Kidney (tissue), 13 donors: ENCODE measurements at regions not wholly inside any gene's neighbourhood (a gene's known extent, or its start where the extent isn't known, plus 50 kb on each side); places are given as distances from the start of the nearest gene placed in this dataset.

ENCODE experiments used
- DNase-seq, 5 donors: peaks; one replicate each; pipeline ENCODE4 v3.0.0-alpha.2; 2013 to 2020
- FAIRE-seq: peaks from 2 replicates; lab custom pipeline; 2012; peaks lifted over from hg19 to GRCh38; lab: Jason Lieb, UNC
- H3K27ac ChIP-seq, 2 donors: one replicate each; pipeline ENCODE4 v1.7.0; 2013; ENCODE audit warnings: low read depth in 2 of 2, low read length in 2 of 2, inconsistent platforms in 1 of 2
- H3K27me3 ChIP-seq: one replicate; pipeline ENCODE4 v1.7.1; 2013; ENCODE audit warnings: low read length, inconsistent platforms; ENCODE audit not compliant: control insufficient read depth, insufficient read depth
- H3K36me3 ChIP-seq, 3 donors: one replicate each; pipeline versions ENCODE4 v1.7.0 to v1.7.1; 2013; ENCODE audit warnings: low read length in 3 of 3, control low read depth in 1 of 3, inconsistent platforms in 1 of 3; ENCODE audit not compliant: insufficient read depth in 3 of 3, control insufficient read depth in 2 of 3
- H3K4me1 ChIP-seq, 3 donors: one replicate each; pipeline versions ENCODE4 v1.7.0 to v1.7.1; 2013; ENCODE audit warnings: low read length in 3 of 3, inconsistent platforms in 1 of 3, low read depth in 1 of 3; ENCODE audit not compliant: control insufficient read depth in 2 of 3, insufficient read depth in 2 of 3
- H3K4me3 ChIP-seq, 3 donors: one replicate each; pipeline versions ENCODE4 v1.7.0 to v1.8.1; 2013; ENCODE audit warnings: low read length in 3 of 3, control low read depth in 1 of 3, inconsistent platforms in 1 of 3
- H3K9ac ChIP-seq, 3 donors: one replicate each; pipeline versions ENCODE4 v1.7.0 to v1.7.1; 2013; ENCODE audit warnings: low read length in 3 of 3, control low read depth in 1 of 3, inconsistent platforms in 1 of 3
- H3K9me3 ChIP-seq, 3 donors: one replicate each; pipeline versions ENCODE4 v1.7.0 to v1.7.1; 2013; ENCODE audit warnings: low read length in 3 of 3, control low read depth in 1 of 3, inconsistent platforms in 1 of 3; ENCODE audit not compliant: control insufficient read depth in 2 of 3, insufficient read depth in 1 of 3
- CTCF ChIP-seq: IDR thresholded peaks from 3 replicates; pipeline ENCODE4 v1.5.1; 2012; ENCODE audit warnings: mild to moderate bottlenecking, moderate library complexity, borderline replicate concordance; ENCODE audit not compliant: insufficient read depth; ENCODE audit errors: extremely low read depth
- intact Hi-C: fragments of 100-400 bp; cut with DNase I; formaldehyde crosslinking; loops from one replicate; pipeline ENCODE4 v1.11.1; 2022
- donor health status: control.
- donor health status: control.
- donor health status: control.
- donor health status: control.
- donor health status: control.
- donor health status: DM: yes; HTN: yes; CAD: no.
- donor health status: Normal renal cell carcinoma (clear cell type).

- no peak overlapping the region for H3K27ac ChIP-seq
- TF ChIP-seq CTCF: no peak
- FAIRE-seq (no peak), DNase-seq (no peak)
- H3K27me3 ChIP-seq: no peaks in the 10 kb centered on the region
- no peaks in the 10 kb centered on the region for H3K36me3 ChIP-seq
- H3K9ac ChIP-seq: no peak overlapping the region
- H3K4me3 ChIP-seq: no peak overlapping the region
- intact Hi-C loops: no loop called here
- H3K4me1 ChIP-seq: no peaks in the 10 kb centered on the region
- peaks cover 0 to 2% (median 0%) of the 10 kb centered on the region in 3 donors for H3K9me3 ChIP-seq
Observed at GRCh38 chr13:84686458-84686857, 804.2 kb upstream of the SLITRK1 start.

GRCh38 chr13:84684804-84685203 is 802.5 kb upstream of the SLITRK1 start:
- Histone ChIP-seq H3K9ac (no peak overlapping the region), H3K27ac (no peak overlapping the region), H3K27me3 (no peaks in the 10 kb centered on the region), H3K4me1 (no peaks in the 10 kb centered on the region), H3K36me3 (no peaks in the 10 kb centered on the region), H3K9me3 (peaks cover 0 to 2% (median 0%) of the 10 kb centered on the region in 3 donors), H3K4me3 (no peak overlapping the region)
- intact Hi-C loops: no loop called here
- no peak for DNase-seq
- no peak for FAIRE-seq
- TF ChIP-seq CTCF: no peak

DNA sequence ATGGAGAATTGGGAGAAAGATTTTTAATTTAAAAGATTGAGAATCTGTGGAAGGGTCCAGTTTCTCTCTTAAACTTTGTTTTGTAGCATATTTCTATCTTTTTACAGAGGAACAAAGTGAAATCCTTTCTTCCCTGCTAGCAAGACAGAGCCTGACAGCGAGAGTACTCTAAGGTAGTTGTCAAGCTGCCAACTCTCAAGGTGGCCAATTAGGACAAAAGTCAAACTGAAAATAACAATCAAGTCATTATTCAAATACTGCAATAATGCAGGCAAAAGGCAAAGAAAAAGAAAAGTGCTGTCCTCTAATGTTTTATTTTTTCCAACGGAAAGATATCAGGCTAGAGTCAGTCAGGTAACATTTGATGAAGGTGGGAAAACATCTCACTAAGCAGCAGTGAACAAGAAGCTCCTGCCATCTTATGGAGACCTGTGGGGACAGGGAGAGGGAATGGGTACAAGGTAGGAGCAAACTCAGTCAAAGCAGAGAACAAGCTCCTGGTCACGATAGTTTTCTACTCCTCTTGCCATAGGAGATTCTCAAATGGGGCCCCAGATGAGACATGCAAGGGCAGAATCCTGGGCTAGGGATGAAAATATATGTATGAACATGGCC is 801.9 kb upstream of the SLITRK1 start:
- intact Hi-C loops: no loop called here
- Histone ChIP-seq H3K9me3 (peaks cover 0 to 2% (median 0%) of the 10 kb centered on the region in 3 donors), H3K4me3 (no peak overlapping the region), H3K9ac (no peak overlapping the region), H3K27me3 (no peaks in the 10 kb centered on the region), H3K27ac (no peak overlapping the region), H3K36me3 (no peaks in the 10 kb centered on the region), H3K4me1 (no peaks in the 10 kb centered on the region)
- DNase-seq: no peak
- no peak for TF ChIP-seq CTCF
- FAIRE-seq: no peak

DNA sequence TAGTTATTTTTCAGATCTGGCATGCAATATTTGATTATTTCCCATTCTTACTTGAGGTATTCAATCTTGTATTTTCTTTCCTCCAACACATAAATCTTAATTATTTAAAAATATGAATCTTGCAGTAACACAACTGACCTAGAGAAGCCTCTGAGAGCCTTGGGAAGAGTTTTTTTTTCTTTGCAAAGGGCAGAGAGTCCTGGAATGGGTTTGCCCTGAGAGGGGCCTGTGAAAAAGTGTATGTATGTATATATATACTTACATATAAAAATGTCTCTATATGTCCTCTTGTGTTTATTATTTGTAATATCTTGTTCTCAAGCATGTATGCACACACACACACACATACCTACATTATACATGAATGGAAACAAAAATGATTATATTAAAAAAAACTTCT is 801.2 kb upstream of the SLITRK1 start:
- H3K36me3 ChIP-seq: no peaks in the 10 kb centered on the region
- no peak overlapping the region for H3K4me3 ChIP-seq
- no peaks in the 10 kb centered on the region for H3K27me3 ChIP-seq
- DNase-seq: no peak
- TF ChIP-seq CTCF: no peak
- H3K27ac ChIP-seq: no peak overlapping the region
- H3K4me1 ChIP-seq: no peaks in the 10 kb centered on the region
- intact Hi-C loops: no loop called here
- no peak for FAIRE-seq
- peaks cover 0 to 2% (median 0%) of the 10 kb centered on the region in 3 donors for H3K9me3 ChIP-seq
- H3K9ac ChIP-seq: no peak overlapping the region
